H1 (cell line): ENCODE measurements at regions not wholly inside any gene's neighbourhood (a gene's known extent, or its start where the extent isn't known, plus 50 kb on each side); places are given as distances from the start of the nearest gene placed in this dataset.

Experiments used
- SRF ChIP-seq: IDR thresholded peaks from 2 replicates; pipeline ENCODE4 v1.6.1; 2011; ENCODE audit warnings: mild to moderate bottlenecking, low read depth, low read length, moderate library complexity
- TF ChIP-seq, protein P1 (sequence below): fragments of 300-600 bp; sonication (generic); IDR thresholded peaks from 2 replicates; pipeline ENCODE4 v1.7.1; 2012; ENCODE audit warnings: low read length, moderate library complexity, mild to moderate bottlenecking, inconsistent platforms; ENCODE audit not compliant: insufficient replicate concordance

DNA sequence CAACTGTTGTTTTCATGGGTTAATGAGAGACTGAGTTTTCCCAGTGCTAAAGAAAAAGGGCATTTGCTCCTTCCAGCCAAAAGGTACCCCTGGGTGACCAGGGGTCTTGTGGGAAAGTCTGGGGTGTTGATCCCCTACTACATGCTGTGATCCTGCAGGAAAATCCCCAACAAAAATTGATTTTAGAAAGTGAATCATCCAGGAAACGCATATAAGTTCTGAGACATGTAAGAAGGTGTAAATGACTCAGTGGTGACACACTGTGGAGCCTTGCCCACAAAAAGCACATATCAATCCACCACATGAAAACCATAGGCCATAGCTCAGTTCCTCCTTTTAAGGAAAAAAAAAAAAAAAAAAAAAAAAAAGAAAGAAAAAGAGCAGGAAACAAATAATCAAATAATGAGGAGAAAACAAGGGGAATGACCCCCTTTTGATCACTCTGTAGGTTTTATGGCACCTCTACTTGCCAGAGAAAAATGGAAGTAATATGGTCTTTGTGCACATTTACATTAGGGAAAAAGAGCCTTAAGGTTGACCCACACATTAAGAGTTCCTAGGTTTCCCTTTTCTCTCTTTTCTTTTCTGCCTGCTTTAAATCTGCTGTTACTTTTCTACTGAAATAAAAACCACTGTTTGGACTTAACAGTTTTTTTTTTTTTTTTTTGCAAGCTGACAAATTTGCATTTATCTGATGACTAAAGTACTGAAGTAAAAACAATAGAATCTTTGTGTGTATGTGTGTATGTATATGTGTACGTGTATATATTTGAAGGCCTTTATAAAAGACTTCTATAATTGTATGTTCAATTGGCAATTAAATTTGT is 386.0 kb downstream of the KIF20B start (continued):
- TF ChIP-seq, protein P1, sequence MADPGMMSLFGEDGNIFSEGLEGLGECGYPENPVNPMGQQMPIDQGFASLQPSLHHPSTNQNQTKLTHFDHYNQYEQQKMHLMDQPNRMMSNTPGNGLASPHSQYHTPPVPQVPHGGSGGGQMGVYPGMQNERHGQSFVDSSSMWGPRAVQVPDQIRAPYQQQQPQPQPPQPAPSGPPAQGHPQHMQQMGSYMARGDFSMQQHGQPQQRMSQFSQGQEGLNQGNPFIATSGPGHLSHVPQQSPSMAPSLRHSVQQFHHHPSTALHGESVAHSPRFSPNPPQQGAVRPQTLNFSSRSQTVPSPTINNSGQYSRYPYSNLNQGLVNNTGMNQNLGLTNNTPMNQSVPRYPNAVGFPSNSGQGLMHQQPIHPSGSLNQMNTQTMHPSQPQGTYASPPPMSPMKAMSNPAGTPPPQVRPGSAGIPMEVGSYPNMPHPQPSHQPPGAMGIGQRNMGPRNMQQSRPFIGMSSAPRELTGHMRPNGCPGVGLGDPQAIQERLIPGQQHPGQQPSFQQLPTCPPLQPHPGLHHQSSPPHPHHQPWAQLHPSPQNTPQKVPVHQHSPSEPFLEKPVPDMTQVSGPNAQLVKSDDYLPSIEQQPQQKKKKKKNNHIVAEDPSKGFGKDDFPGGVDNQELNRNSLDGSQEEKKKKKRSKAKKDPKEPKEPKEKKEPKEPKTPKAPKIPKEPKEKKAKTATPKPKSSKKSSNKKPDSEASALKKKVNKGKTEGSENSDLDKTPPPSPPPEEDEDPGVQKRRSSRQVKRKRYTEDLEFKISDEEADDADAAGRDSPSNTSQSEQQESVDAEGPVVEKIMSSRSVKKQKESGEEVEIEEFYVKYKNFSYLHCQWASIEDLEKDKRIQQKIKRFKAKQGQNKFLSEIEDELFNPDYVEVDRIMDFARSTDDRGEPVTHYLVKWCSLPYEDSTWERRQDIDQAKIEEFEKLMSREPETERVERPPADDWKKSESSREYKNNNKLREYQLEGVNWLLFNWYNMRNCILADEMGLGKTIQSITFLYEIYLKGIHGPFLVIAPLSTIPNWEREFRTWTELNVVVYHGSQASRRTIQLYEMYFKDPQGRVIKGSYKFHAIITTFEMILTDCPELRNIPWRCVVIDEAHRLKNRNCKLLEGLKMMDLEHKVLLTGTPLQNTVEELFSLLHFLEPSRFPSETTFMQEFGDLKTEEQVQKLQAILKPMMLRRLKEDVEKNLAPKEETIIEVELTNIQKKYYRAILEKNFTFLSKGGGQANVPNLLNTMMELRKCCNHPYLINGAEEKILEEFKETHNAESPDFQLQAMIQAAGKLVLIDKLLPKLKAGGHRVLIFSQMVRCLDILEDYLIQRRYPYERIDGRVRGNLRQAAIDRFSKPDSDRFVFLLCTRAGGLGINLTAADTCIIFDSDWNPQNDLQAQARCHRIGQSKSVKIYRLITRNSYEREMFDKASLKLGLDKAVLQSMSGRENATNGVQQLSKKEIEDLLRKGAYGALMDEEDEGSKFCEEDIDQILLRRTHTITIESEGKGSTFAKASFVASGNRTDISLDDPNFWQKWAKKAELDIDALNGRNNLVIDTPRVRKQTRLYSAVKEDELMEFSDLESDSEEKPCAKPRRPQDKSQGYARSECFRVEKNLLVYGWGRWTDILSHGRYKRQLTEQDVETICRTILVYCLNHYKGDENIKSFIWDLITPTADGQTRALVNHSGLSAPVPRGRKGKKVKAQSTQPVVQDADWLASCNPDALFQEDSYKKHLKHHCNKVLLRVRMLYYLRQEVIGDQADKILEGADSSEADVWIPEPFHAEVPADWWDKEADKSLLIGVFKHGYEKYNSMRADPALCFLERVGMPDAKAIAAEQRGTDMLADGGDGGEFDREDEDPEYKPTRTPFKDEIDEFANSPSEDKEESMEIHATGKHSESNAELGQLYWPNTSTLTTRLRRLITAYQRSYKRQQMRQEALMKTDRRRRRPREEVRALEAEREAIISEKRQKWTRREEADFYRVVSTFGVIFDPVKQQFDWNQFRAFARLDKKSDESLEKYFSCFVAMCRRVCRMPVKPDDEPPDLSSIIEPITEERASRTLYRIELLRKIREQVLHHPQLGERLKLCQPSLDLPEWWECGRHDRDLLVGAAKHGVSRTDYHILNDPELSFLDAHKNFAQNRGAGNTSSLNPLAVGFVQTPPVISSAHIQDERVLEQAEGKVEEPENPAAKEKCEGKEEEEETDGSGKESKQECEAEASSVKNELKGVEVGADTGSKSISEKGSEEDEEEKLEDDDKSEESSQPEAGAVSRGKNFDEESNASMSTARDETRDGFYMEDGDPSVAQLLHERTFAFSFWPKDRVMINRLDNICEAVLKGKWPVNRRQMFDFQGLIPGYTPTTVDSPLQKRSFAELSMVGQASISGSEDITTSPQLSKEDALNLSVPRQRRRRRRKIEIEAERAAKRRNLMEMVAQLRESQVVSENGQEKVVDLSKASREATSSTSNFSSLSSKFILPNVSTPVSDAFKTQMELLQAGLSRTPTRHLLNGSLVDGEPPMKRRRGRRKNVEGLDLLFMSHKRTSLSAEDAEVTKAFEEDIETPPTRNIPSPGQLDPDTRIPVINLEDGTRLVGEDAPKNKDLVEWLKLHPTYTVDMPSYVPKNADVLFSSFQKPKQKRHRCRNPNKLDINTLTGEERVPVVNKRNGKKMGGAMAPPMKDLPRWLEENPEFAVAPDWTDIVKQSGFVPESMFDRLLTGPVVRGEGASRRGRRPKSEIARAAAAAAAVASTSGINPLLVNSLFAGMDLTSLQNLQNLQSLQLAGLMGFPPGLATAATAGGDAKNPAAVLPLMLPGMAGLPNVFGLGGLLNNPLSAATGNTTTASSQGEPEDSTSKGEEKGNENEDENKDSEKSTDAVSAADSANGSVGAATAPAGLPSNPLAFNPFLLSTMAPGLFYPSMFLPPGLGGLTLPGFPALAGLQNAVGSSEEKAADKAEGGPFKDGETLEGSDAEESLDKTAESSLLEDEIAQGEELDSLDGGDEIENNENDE, result peak; percentile 23
- TF ChIP-seq SRF, result no peak
- TF ChIP-seq, all 59 proteins: peak for 1
